HG03469 (cell line): ENCODE measurements at regions not wholly inside any gene's neighbourhood (a gene's known extent, or its start where the extent isn't known, plus 50 kb on each side); places are given as distances from the start of the nearest gene placed in this dataset.

ENCODE experiments used
- ATAC-seq: cut with Tn5 transposase; IDR thresholded peaks from one replicate; pipeline ENCODE4 v1.9.1; 2021; ENCODE audit warnings: mild to moderate bottlenecking, moderate library complexity, moderate number of reproducible peaks; ENCODE audit not compliant: unreplicated experiment

DNA sequence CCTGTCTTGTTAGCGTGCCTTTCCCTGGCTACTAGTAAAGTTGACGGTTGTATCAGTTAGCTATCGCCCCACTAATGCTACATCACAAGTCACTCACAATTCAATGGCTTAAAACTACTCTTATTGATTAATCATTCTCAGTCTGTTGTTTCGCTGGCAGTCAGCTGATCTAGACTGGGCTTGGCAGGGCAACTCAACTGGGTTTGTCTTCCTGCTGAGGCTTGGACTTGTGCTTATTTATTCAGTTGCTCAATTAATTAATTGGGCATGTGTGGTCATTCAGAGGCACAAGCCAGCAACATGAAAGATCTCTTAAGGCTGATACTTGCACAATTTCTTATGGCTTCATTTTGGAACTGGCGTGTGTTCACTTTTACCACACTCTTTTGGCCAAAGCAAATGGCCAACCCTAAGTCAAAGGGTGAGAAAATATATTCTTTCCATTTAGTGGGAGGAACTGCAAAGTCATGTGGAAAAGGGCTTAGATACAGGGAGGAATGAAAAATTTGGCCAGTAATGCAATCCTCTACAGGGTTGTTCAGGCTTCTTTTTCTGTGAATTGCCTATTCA is 333.5 kb downstream of the GPR37 start:
- no peak for ATAC-seq

DNA sequence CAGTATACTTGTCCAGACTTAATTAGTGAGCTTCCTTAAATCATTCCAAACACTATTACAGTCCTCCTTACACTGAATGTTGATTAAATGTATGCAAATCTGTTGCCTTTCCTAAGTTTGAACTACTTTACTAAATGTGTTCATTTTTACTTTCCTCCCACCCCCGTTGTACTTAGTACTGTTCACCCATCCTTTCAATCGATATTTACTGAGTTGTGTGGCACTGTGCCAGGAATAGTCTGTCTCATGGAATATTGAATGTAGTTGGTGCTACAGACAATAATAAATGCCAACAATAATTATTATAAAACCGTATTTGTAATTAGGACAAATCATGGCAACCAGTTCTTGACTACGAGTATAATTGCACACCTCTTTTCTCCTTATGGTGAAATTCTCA is 335.7 kb downstream of the GPR37 start:
- no peak for ATAC-seq

DNA sequence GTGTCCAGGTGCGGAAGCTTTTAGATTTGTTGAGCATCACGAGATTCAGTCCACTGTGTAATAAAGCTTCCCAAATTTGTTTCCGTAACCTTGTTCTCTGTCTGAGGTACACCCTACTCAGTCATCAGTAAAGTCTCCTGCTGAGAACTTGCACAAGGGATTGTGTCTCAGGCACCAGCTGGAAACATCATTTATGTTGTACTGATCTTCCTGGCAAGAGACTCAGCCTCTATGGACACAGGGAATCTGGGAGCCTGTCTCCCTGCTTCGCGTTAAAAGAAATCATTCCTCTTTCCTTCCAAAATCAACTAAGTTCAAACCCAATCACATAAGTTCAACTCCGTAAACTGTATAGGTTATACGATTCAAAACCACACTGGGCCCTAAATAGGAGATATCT is 336.8 kb downstream of the GPR37 start:
- no peak for ATAC-seq

DNA sequence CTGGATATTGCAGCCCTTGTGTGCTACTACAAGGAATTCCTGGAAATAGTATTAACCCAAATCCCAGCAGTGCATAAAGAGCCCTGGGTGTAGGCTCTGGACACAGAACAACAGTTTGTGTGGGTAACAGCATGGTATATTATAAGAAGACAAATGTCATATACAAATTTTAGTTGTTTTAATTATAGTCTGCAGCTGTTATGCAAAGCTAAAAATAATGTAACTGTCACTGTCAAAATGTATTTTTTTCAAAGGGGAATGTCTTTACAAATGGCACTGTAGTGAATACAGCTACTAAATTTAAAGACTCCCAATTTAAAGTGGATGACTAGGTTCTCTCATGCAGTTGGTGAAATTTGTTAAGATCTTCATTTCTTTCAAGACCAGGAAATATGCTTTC is 339.0 kb downstream of the GPR37 start:
- ATAC-seq = no peak

DNA sequence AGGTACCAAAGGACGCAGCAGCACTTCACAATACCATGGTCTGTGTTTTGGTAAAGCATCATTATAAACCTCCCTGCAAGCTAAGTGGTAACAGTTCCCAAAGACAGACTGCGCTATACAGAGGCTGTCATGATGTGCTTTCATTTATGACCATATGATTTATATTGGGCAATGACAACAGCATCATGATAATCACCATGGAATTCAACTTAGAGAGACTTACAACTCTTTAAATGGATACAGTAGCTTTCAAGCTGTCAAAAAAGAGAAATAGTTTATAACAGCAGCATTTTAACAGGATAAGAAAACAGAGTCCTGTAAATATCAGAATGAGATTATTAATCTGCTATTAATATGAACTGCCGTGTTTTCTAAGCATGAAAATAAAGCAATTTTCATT is 341.7 kb downstream of the GPR37 start:
- ATAC-seq = no peak

DNA sequence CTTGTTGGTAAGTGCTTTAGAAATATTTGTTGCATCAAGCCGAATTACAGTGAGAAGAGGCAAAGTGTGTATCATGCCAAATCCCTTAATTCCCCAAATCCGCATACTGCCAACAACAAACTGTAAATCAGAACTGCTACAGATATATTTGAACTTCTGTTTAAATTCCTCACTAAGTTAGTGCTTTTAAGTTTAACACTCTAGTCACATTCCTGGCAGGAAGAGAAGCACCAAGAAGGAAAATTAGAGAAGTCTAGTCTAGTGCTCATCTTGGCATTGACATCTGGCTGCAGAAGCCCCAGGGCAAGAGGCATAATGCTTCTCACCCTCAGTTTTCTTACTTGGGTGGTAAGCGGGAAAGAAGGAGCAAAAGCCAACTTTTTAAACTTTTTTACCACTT is 343.5 kb downstream of the GPR37 start:
- no peak for ATAC-seq

DNA sequence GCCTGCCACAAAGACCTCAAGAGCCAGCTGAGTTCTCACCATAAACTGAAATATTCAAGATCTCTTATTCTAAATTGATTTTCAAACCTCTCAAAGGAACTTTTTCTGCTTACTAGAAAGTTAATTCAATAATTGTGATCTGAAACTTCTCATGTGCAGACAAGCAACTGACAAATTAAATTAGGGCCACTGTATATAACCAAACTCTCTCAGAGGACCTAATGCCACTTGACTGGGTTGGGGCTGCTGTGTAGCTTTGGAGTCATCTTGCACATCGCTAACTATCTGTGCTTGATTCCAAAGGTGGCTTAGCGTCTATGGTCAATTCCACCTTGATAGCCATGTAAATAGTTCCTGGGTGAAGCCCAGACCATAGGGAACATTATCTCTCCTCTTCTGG is 345.2 kb downstream of the GPR37 start:
- no peak for ATAC-seq

DNA sequence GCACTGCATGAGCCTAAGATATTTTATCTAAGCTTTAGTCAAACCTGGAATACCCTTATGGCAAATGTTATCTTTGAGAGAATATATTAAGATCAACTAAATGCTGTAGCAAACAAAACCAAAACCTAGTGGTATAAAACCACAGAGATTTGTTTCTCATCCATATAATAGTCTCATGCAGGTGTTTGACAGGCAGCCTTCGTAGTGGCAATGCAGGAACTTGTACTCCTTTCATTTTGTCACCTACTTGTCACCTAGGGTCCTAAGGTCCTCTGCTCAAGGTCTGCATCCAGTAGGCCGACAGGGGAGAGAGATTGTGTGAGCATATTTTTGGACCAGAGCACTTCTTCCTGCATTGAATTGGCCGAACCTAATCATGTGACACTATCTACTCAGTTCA is 352.6 kb downstream of the GPR37 start:
- no peak for ATAC-seq

DNA sequence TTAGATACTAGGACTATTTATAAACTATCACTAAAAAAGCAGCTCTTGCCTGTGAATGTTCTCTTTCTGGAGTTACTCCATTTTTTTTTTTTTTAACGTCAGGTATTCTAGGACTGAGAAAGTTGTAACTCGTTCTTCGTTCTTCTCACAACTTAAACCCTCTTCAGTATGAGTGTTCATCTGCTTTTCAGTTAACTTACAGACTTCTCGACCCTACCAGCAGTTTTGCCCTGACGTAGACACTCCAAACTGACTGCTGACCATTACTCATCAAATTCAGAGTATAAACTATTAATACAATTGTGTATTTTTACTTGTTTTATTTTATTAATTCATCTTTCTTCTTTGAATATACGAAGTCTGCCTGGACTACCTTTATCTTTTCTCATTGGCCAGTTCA is 353.1 kb downstream of the GPR37 start:
- no peak for ATAC-seq

DNA sequence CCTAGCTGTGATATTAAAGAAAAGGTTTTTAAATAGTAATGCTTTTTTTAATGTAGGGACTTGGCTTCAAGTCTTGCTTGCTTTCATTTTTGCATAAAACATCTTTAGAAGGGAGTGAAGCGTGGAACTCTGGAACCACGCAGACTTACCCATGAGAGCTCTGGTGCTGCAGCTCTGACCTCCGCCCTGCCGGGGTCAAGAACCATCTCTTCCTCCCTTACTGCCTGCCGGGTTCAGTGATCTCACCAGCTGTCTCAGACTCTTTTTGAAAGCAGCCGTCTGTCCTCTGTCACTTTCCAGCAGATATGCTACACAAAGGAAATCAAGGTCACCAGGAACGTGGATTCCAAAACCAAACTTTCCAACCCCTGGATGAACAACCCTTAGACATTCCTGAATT is 353.8 kb downstream of the GPR37 start:
- ATAC-seq = no peak

DNA sequence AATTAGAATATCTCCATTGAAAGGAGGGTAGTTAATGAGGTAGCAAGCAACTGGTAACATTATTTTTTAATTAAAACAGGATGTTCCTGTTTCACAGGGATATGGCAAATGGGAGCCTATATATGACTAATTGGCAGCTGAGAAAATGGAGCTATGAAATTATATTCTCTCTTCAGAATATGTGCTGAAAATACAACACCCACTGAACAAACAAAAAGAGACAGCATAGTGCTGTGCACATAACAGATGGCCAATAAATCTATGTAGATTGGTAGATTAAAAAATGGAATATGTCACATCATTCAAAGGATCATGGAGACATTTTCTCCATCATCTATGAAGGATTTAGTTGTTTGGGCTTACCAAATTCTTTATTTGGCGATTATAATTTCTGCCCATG is 362.0 kb downstream of the GPR37 start:
- ATAC-seq = no peak

DNA sequence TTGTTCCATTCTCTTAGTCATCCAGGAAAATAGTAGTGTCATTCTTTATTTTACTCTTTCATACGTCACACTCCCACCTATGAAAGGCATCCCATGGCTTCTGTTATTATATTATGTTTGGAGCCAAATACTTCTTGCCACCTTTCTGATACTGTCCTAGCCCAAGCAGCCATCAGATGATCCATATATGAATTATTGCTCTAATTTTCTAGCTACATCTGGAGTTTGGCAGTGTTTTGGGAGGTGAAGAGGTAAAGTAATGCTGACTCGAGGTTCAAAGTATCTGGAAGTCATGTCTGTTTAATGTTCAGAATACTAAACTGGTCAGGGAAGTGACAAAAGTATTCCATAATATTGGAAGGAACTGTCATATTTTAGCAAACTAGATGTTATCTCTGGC is 362.5 kb downstream of the GPR37 start:
- no peak for ATAC-seq

DNA sequence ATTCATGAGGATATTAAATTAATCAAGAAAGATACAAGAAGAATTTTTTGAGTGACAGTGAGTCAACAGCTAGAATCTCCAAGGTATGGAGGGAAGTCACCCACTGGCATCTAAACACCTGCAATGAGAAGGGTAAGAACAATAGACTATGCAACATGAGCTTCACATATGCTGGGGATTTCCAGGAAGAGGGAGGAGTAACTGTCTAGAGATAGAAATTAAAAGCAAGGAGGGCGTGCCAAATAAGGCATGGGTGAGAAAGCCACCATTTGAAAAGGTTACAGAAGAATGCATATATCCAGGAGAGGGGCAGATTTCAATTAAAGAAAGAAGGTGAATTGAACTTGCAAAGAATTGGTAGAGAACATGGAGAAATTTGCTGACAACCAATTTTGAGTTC is 365.7 kb downstream of the GPR37 start:
- ATAC-seq = no peak

DNA sequence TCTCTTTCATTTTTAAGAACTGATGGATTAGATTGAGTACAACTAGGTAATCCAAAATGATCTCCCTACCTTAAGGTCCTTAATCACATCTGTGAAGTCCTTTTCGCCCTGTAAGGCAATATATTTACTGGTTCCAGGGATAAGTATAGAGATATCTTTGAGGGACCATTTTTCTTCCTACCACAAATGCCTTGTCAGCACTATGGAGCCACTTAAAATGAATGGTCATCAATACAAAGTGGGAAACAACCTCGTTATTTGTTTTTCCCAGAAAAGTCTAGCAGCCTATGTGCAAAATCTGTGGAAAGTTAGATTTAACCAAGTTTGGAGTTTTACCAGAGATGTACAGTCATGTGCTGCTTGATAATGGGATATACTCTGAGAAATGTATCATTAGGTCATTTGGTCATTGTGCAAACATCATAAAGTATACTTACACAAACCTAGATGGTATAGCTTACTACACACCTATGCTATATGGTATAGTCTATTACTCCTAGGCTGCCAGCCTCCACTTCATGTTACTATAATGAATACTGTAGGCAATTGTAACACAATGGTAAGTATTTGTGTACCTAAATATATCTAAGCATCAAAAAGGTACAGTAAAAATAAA is 366.2 kb upstream of the TMEM229A start:
- no peak for ATAC-seq

DNA sequence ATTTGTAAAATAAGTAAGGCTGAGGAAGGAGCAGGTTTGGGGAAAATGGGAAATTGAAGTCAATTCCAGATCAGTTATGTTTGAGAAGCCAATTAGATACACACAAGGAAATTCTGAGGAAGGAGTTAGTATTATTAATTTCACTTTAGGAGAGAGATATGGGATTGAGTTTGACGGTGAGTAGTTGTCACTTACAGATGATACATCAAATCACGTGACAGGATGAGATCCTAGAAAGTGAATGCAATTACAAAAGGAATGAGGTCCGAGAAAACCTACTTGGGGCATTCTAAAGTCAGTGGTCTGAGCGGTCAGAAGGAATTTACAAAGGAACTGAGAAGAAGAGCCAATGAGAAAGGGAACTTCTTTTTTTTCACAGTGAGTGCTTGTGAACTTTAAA is 364.3 kb upstream of the TMEM229A start:
- ATAC-seq = no peak

DNA sequence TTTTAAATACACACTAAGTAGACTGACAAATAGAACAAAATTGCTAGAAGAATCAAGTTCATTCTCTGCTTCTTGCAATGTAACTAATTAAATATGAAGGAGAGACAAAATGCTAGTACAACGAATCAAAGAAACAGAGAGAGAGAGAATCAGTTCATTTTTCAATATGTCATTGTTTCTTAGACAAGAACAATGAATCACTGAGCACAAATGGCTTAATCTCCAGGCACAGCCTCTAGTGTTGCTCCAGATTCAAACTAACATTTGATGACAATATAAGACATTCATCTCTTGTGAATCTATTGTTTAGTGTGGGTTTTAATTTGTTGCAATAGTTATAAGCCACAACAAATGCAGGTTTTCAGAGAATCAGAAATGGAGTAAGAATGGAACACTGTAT is 357.4 kb upstream of the TMEM229A start:
- no peak for ATAC-seq

DNA sequence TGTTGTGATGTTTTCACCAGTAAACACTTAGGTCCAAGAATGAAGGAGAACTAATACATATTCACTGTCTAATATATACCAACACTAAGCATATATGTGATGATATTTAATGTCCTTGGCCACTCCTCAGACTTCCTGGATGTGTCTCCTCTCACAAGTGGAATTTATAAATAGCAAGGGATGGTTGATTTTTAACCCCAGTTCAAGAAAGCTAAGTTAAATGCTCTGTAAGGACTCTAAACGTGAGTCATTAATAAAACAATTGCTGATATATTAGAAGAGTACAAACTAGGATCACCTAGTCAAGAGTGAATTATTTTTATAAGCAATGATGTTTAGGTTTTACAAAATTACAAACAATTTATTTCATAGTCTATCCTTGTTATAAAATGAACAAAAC is 355.9 kb upstream of the TMEM229A start:
- no peak for ATAC-seq

DNA sequence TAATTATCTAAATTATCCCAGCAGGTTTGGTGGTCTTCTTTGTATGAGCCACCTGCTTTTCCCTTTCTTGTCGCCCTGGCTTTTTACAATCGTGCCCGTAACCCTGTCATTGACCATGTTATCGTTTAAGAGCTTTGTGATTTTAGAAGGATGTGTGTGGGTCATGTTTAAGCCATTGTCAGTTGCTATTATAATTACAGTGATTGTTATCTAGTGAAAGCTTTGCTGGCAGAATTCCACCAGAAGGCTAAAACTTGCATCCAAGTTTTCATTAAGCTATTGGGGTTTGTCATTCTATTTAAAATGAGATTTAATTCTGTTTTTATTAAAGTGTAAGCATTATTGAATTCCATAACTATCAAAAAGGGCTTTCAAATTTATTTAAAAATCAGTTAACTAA is 354.2 kb upstream of the TMEM229A start:
- ATAC-seq = no peak

DNA sequence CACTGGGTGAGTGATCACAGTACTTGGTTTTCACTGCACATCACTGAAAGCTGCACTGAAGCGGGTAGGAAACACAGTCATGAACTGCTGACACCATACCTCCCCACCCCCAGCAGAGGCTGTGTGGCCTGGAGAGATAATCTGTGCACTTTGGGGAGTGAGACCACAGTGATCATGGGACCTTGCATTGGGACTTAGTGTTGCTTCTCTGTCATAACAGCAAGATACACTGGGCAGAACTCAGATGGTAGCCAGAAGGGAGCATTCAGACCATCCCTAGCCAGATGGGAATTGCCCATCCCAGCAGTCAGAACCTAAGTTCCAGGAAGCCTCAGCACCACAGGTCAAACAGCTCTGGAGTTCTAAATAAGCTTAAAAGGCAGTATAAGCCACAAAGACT is 346.4 kb upstream of the TMEM229A start:
- ATAC-seq = no peak

DNA sequence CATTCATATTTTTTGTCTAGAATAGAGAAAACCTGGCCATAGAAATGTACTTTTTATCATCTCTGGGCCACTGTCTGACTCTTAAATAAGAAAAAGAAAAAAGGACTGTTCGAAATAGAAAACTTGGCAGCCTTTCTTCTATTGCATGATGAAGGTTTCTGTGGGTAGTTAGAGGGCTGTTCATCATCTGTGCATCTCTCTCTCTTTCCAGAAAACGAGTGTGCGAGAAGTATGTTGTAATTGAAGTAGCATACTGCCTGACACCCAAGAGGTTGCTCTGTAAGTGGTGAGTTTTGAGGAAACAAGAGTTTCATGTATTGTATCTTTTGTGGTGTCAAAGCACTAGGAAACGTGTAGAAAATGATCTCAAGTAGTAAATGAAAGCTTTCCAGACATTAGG is 343.2 kb upstream of the TMEM229A start:
- no peak for ATAC-seq

DNA sequence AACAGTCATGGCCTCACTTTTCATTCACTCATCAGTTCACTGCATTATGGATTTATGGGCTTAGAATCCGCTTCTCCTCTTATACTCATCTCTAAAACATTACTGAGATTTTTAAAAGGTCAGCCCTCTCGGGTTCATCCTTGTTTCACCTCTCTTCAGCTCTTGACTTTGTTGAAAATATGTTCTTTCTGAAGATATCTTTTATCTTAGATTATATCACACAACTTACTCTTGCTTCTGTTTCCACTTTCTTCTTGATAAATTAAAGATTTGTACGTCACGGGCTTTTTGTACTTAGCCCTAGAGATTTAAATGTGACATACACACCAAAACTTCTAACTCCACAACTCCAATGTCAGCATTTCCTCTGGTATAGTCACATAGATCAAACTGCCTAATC is 342.5 kb upstream of the TMEM229A start:
- ATAC-seq = no peak

DNA sequence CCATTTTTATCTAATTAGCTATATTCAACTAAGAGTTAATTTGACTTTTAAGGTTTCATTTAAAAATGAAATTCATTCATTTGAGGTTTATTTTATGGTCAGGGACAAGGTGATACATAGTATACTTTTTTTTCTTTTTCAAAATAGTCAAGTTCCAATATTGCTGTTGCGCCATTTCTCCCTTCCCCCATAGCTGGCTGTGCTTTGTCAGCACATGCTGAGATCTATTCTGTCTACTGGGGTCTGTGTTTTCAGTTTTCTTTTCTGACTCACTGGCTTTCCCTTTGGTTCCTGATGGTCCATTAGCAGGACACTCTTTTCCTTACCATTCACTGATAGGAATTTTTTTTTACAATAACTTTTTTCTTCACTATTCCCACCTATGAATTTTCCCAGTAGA is 336.4 kb upstream of the TMEM229A start:
- no peak for ATAC-seq

DNA sequence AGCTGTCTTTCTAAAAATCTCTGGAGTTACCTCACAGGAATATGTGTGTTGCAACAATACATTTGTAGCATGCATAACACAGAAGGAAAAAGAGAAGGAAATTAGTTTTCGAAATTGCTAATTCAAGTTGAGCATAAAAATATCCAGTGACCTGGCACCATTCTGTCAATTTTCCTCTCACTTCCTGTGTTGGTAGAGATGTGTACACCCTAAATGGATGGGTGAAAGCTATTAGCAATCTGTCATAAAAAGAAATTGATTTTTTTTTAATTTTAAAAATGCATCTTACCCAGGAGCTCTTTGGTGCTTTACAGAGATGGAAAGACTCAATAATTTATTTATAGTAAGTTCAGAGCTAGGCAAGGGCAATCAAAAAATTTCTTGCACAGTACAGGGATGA is 333.3 kb upstream of the TMEM229A start:
- ATAC-seq = no peak
